ENCODE measurements at regions not wholly inside any gene's neighbourhood (a gene's known extent, or its start where the extent isn't known, plus 50 kb on each side); places are given as distances from the start of the nearest gene placed in this dataset.

DNA sequence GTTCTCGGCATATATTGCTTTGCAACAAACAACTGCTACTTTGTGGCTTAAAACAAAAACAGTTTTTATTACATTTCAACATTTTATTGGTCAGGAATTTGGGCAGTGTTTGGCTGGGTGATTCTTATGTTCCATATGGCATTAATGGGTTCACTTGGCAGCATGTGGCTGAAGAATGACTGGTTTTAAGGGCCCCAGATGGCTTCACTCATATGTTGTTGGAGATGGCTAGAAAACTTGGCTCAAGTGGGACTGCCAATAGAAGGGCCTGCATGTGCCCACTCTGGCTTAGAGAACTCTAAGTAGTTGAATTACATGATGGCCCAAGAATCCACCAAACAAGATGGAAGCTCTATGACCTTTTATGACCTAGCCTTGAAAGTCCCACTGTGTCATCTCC, 86.1 kb downstream of the FASTKD2 start:
- Histone ChIP-seq H3K9me2 (ENCODE audit: insufficient read depth, low read length) (no peaks in the 10 kb centered on the region), H2AFZ (ENCODE audit: low read depth, low read length) (no peak overlapping the region), H3K4me3 (ENCODE audit: low read length) (no peak overlapping the region), H3F3A (ENCODE audit: insufficient read depth, low read length, poor library complexity, severe bottlenecking) (no peaks in the 10 kb centered on the region), H3K4me2 (ENCODE audit: low read length) (no peak overlapping the region), H3K27me3 (ENCODE audit: insufficient read depth, low read depth, low read length) (no peaks in the 10 kb centered on the region), H3K79me2 (replicated peaks; ENCODE audit: insufficient read depth, low read length) (no peaks in the 10 kb centered on the region), H4K20me1 (ENCODE audit: insufficient read depth) (no peaks in the 10 kb centered on the region), H3K9ac (ENCODE audit: low read length) (no peak overlapping the region), H3K27ac (ENCODE audit: low read length) (no peak overlapping the region), H3K9me3 (ENCODE audit: low read length) (no peaks in the 10 kb centered on the region), H3K36me3 (ENCODE audit: insufficient read depth, low read length) (no peaks in the 10 kb centered on the region)
- no peak for TF ChIP-seq MXI1 (conservative IDR thresholded peaks at IDR 0.05; ENCODE audit: poor library complexity, severe bottlenecking)
- TF ChIP-seq POLR2AphosphoS5 (IDR thresholded peaks at IDR 0.05) = no peak
- TF ChIP-seq EP300 (conservative IDR thresholded peaks at IDR 0.05; ENCODE audit: poor library complexity, severe bottlenecking) = no peak
- no peak for TF ChIP-seq TAF1 (IDR thresholded peaks at IDR 0.05; ENCODE audit: low read depth)
- TF ChIP-seq, protein P1, sequence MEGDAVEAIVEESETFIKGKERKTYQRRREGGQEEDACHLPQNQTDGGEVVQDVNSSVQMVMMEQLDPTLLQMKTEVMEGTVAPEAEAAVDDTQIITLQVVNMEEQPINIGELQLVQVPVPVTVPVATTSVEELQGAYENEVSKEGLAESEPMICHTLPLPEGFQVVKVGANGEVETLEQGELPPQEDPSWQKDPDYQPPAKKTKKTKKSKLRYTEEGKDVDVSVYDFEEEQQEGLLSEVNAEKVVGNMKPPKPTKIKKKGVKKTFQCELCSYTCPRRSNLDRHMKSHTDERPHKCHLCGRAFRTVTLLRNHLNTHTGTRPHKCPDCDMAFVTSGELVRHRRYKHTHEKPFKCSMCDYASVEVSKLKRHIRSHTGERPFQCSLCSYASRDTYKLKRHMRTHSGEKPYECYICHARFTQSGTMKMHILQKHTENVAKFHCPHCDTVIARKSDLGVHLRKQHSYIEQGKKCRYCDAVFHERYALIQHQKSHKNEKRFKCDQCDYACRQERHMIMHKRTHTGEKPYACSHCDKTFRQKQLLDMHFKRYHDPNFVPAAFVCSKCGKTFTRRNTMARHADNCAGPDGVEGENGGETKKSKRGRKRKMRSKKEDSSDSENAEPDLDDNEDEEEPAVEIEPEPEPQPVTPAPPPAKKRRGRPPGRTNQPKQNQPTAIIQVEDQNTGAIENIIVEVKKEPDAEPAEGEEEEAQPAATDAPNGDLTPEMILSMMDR (IDR thresholded peaks at IDR 0.05; ENCODE audit: poor library complexity, severe bottlenecking) = no peak
- TF ChIP-seq, protein P2, sequence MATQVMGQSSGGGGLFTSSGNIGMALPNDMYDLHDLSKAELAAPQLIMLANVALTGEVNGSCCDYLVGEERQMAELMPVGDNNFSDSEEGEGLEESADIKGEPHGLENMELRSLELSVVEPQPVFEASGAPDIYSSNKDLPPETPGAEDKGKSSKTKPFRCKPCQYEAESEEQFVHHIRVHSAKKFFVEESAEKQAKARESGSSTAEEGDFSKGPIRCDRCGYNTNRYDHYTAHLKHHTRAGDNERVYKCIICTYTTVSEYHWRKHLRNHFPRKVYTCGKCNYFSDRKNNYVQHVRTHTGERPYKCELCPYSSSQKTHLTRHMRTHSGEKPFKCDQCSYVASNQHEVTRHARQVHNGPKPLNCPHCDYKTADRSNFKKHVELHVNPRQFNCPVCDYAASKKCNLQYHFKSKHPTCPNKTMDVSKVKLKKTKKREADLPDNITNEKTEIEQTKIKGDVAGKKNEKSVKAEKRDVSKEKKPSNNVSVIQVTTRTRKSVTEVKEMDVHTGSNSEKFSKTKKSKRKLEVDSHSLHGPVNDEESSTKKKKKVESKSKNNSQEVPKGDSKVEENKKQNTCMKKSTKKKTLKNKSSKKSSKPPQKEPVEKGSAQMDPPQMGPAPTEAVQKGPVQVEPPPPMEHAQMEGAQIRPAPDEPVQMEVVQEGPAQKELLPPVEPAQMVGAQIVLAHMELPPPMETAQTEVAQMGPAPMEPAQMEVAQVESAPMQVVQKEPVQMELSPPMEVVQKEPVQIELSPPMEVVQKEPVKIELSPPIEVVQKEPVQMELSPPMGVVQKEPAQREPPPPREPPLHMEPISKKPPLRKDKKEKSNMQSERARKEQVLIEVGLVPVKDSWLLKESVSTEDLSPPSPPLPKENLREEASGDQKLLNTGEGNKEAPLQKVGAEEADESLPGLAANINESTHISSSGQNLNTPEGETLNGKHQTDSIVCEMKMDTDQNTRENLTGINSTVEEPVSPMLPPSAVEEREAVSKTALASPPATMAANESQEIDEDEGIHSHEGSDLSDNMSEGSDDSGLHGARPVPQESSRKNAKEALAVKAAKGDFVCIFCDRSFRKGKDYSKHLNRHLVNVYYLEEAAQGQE (IDR thresholded peaks at IDR 0.05; ENCODE audit: borderline replicate concordance) = no peak
- TF ChIP-seq EZH2 (IDR thresholded peaks at IDR 0.05; ENCODE audit: borderline replicate concordance, insufficient read depth, low read length, poor library complexity, severe bottlenecking) = no peak
- no peak for TF ChIP-seq RAD21 (conservative IDR thresholded peaks at IDR 0.05)
- no peak for TF ChIP-seq SMC3 (conservative IDR thresholded peaks at IDR 0.05; ENCODE audit: poor library complexity)

DNA sequence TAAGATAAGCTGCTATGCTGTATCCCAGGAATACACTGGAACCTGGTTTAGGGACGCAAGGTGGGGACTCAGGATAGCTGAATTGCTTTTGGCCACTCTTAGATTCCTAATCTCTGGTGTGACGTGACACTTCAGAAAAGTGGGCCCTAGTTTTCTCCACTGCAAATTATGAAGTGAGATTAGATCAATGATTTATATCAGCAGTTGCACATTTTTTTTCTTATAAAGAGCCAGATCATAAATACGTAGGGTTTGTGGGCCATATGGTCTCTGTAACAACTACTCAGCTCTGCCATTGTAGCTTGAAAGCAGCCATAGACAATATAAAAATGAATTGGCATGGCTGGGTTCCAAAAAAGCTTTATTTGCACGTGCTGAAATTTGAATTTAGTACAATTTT, 85.4 kb upstream of the CPO start:
- Histone ChIP-seq H3K4me2 (ENCODE audit: low read length) (no peak overlapping the region), H3K27me3 (ENCODE audit: insufficient read depth, low read depth, low read length) (no peaks in the 10 kb centered on the region), H3K9ac (ENCODE audit: low read length) (no peak overlapping the region), H3K27ac (ENCODE audit: low read length) (no peak overlapping the region), H3K9me3 (ENCODE audit: low read length) (no peaks in the 10 kb centered on the region), H4K20me1 (ENCODE audit: insufficient read depth) (no peaks in the 10 kb centered on the region), H3F3A (ENCODE audit: insufficient read depth, low read length, poor library complexity, severe bottlenecking) (no peaks in the 10 kb centered on the region), H3K79me2 (replicated peaks; ENCODE audit: insufficient read depth, low read length) (no peaks in the 10 kb centered on the region), H3K4me3 (ENCODE audit: low read length) (no peak overlapping the region), H3K36me3 (ENCODE audit: insufficient read depth, low read length) (no peaks in the 10 kb centered on the region), H3K9me2 (ENCODE audit: insufficient read depth, low read length) (no peaks in the 10 kb centered on the region), H2AFZ (ENCODE audit: low read depth, low read length) (no peak overlapping the region)
- TF ChIP-seq MXI1 (conservative IDR thresholded peaks at IDR 0.05; ENCODE audit: poor library complexity, severe bottlenecking) = no peak
- no peak for TF ChIP-seq RAD21 (conservative IDR thresholded peaks at IDR 0.05)
- TF ChIP-seq, protein P2 (IDR thresholded peaks at IDR 0.05; ENCODE audit: borderline replicate concordance) = no peak
- TF ChIP-seq, protein P1 (IDR thresholded peaks at IDR 0.05; ENCODE audit: poor library complexity, severe bottlenecking) = no peak
- no peak for TF ChIP-seq EZH2 (IDR thresholded peaks at IDR 0.05; ENCODE audit: borderline replicate concordance, insufficient read depth, low read length, poor library complexity, severe bottlenecking)
- TF ChIP-seq EP300 (conservative IDR thresholded peaks at IDR 0.05; ENCODE audit: poor library complexity, severe bottlenecking) = no peak
- no peak for TF ChIP-seq POLR2AphosphoS5 (IDR thresholded peaks at IDR 0.05)
- TF ChIP-seq SMC3 (conservative IDR thresholded peaks at IDR 0.05; ENCODE audit: poor library complexity) = no peak
- no peak for TF ChIP-seq TAF1 (IDR thresholded peaks at IDR 0.05; ENCODE audit: low read depth)
